ENCODE measurements at regions not wholly inside any gene's neighbourhood (a gene's known extent, or its start where the extent isn't known, plus 50 kb on each side); places are given as distances from the start of the nearest gene placed in this dataset.

GRCh38 chr2:128797092-128797491 is 478.4 kb upstream of the HS6ST1 start:
- Histone ChIP-seq H3K27ac (ENCODE audit: control insufficient read depth, insufficient read depth, low read length) (no peak overlapping the region), H3K27me3 (ENCODE audit: control insufficient read depth, extremely low read depth, insufficient read depth, low read length) (no peaks in the 10 kb centered on the region), H3K4me3 (ENCODE audit: control insufficient read depth in 2 of 3, extremely low read depth in 1 of 3, insufficient read depth in 2 of 3, low read depth in 1 of 3, low read length in 3 of 3) (no peak overlapping the region), H3K9me1 (ENCODE audit: control insufficient read depth, extremely low read depth, insufficient read depth, low read length) (no peaks in the 10 kb centered on the region), H3K4me1 (ENCODE audit: control insufficient read depth, extremely low read depth, insufficient read depth, low read length) (peaks cover 4% of the 10 kb centered on the region), H3K79me2 (ENCODE audit: control insufficient read depth, insufficient read depth, low read length) (no peaks in the 10 kb centered on the region), H3K9ac (ENCODE audit: control insufficient read depth, extremely low read depth, insufficient read depth, low read length) (no peak overlapping the region), H4K20me1 (ENCODE audit: control insufficient read depth, extremely low read depth, insufficient read depth, low read length) (no peaks in the 10 kb centered on the region), H3K4me2 (ENCODE audit: control insufficient read depth, extremely low read depth, insufficient read depth, low read depth, low read length) (no peak overlapping the region), H3K36me3 (ENCODE audit: control insufficient read depth in 2 of 2, extremely low read depth in 1 of 2, insufficient read depth in 2 of 2, low read length in 2 of 2) (no peaks in the 10 kb centered on the region), H3K9me3 (ENCODE audit: control insufficient read depth, low read depth, low read length) (no peaks in the 10 kb centered on the region), H2AFZ (ENCODE audit: control insufficient read depth, low read length) (no peak overlapping the region)
- dilution Hi-C loops (cut with MboI; ENCODE audit: extremely low pct_ligation_motif_present, low sequenced_read_pairs): no loop called here
- FAIRE-seq (no peak), DNase-seq (ENCODE audit: low read depth, low spot score) (no peak)
- TF ChIP-seq EZH2 (IDR thresholded peaks at IDR 0.05; ENCODE audit: low read length): no peak
- TF ChIP-seq CTCF (optimal IDR thresholded peaks at IDR 0.05 in 1 of 3, IDR thresholded peaks at IDR 0.05 in 1 of 3, conservative IDR thresholded peaks at IDR 0.05 in 1 of 3; ENCODE audit: extremely low read depth in 1 of 3, insufficient read depth in 2 of 3, low read length in 3 of 3): no peak

GRCh38 chr2:128797533-128797932 is 478.9 kb upstream of the HS6ST1 start:
- H3K4me1 ChIP-seq (ENCODE audit: control insufficient read depth, extremely low read depth, insufficient read depth, low read length): peaks cover 4% of the 10 kb centered on the region
- H3K4me3 ChIP-seq (ENCODE audit: control insufficient read depth in 2 of 3, extremely low read depth in 1 of 3, insufficient read depth in 2 of 3, low read depth in 1 of 3, low read length in 3 of 3): no peak overlapping the region
- DNase-seq (ENCODE audit: low read depth, low spot score) (no peak), FAIRE-seq (no peak)
- no peaks in the 10 kb centered on the region for H3K27me3 ChIP-seq (ENCODE audit: control insufficient read depth, extremely low read depth, insufficient read depth, low read length)
- H2AFZ ChIP-seq (ENCODE audit: control insufficient read depth, low read length): no peak overlapping the region
- dilution Hi-C loops (cut with MboI; ENCODE audit: extremely low pct_ligation_motif_present, low sequenced_read_pairs): no loop called here
- no peaks in the 10 kb centered on the region for H4K20me1 ChIP-seq (ENCODE audit: control insufficient read depth, extremely low read depth, insufficient read depth, low read length)
- H3K4me2 ChIP-seq (ENCODE audit: control insufficient read depth, extremely low read depth, insufficient read depth, low read depth, low read length): no peak overlapping the region
- H3K9ac ChIP-seq (ENCODE audit: control insufficient read depth, extremely low read depth, insufficient read depth, low read length): no peak overlapping the region
- no peaks in the 10 kb centered on the region for H3K9me1 ChIP-seq (ENCODE audit: control insufficient read depth, extremely low read depth, insufficient read depth, low read length)
- no peak overlapping the region for H3K27ac ChIP-seq (ENCODE audit: control insufficient read depth, insufficient read depth, low read length)
- TF ChIP-seq CTCF (optimal IDR thresholded peaks at IDR 0.05 in 1 of 3, IDR thresholded peaks at IDR 0.05 in 1 of 3, conservative IDR thresholded peaks at IDR 0.05 in 1 of 3; ENCODE audit: extremely low read depth in 1 of 3, insufficient read depth in 2 of 3, low read length in 3 of 3) (no peak), EZH2 (IDR thresholded peaks at IDR 0.05; ENCODE audit: low read length) (no peak)
- no peaks in the 10 kb centered on the region for H3K79me2 ChIP-seq (ENCODE audit: control insufficient read depth, insufficient read depth, low read length)
- no peaks in the 10 kb centered on the region for H3K36me3 ChIP-seq (ENCODE audit: control insufficient read depth in 2 of 2, extremely low read depth in 1 of 2, insufficient read depth in 2 of 2, low read length in 2 of 2)
- no peaks in the 10 kb centered on the region for H3K9me3 ChIP-seq (ENCODE audit: control insufficient read depth, low read depth, low read length)
